Brain microvascular endothelial cell (primary cell): ENCODE measurements at regions not wholly inside any gene's neighbourhood (a gene's known extent, or its start where the extent isn't known, plus 50 kb on each side); places are given as distances from the start of the nearest gene placed in this dataset.

Source experiments
- DNase-seq: peaks from one replicate; pipeline ENCODE4 v3.0.0-alpha.2; 2020
- H3K27ac ChIP-seq: fragments of 250-450 bp; sonication (Bioruptor Pico); 2 replicates; pipeline ENCODE4 v1.5.1; 2020; ENCODE audit warnings: mild to moderate bottlenecking, moderate library complexity
- H3K27me3 ChIP-seq: fragments of 250-450 bp; sonication (Bioruptor Pico); replicated peaks from 2 replicates; pipeline ENCODE4 v1.5.1; 2020; ENCODE audit warnings: mild to moderate bottlenecking
- H3K36me3 ChIP-seq: fragments of 250-450 bp; sonication (Bioruptor Pico); replicated peaks from 2 replicates; pipeline ENCODE4 v1.5.1; 2020; ENCODE audit warnings: mild to moderate bottlenecking
- H3K4me3 ChIP-seq: 2 replicates; pipeline ENCODE4 v1.5.1; 2011; ENCODE audit warnings: low read depth, mild to moderate bottlenecking, control low read depth, low read length, moderate library complexity
- CTCF ChIP-seq: IDR thresholded peaks from 2 replicates; pipeline ENCODE4 v1.5.1; 2011; ENCODE audit warnings: low read depth, mild to moderate bottlenecking, moderate library complexity, low read length, control low read depth, inconsistent platforms; ENCODE audit errors: missing control alignments
- in situ Hi-C: cut with HindIII; loops from 2 replicates; pipeline ENCODE4 v1.10.0; 2017; ENCODE audit warnings: low sequenced_read_pairs, low pct_ligation_motif_present

DNA sequence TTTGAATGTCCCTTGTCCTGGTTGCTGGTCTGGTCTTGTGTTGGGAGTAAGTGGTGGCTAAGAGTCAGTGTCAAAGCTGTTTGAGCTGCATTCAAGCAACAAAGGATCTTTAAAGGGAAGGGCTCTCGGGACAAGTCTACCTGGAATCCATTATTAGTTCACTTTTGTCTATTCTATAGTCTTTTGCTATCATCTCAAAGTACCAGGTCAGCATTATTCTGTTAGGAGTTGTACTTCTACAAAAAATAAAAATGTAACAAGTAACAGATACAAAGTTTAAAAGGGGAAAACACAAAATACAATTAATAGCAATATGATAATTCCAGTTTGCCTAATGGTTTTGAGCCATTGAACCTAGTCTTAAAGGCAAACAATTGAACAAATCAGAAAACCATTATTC lies 317.9 kb downstream of the ZNF516 start:
- no peak for DNase-seq
- in situ Hi-C loops = no loop called here

GRCh38 chr18:76174451-76174850 lies 320.6 kb downstream of the ZNF516 start:
- no peaks in the 10 kb centered on the region for H3K27me3 ChIP-seq
- no peaks in the 10 kb centered on the region for H3K36me3 ChIP-seq
- no peak overlapping the region for H3K4me3 ChIP-seq
- no peak for TF ChIP-seq CTCF
- in situ Hi-C loops = no loop called here
- H3K27ac ChIP-seq = no peak overlapping the region
- no peak for DNase-seq

More for the DNA sequence above, 317.9 kb downstream of the ZNF516 start:
- Histone ChIP-seq H3K27ac (no peak overlapping the region), H3K4me3 (no peak overlapping the region), H3K36me3 (no peaks in the 10 kb centered on the region), H3K27me3 (no peaks in the 10 kb centered on the region)
- no peak for TF ChIP-seq CTCF

DNA sequence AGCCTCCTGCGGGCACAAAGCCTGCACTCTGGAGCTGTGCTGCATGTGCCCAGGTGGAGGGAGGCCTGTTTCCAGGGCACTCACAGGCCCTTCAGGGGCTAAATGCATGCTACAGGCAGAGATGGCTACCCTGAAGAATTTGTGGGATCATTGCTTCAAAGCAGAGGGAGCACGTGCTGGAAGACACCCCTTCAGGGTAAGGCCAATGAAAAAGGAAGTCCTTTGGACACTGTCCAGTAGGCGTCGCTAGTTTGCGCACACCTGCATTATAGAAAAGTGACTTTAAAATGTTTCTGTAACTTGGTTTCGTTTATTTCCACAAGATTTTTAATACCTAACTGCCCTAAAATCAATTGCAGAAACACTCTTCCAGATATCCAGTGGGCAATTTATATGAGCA lies 325.3 kb downstream of the ZNF516 start:
- no peak for TF ChIP-seq CTCF
- Histone ChIP-seq H3K4me3 (no peak overlapping the region), H3K36me3 (no peaks in the 10 kb centered on the region), H3K27me3 (no peaks in the 10 kb centered on the region), H3K27ac (no peak overlapping the region)
- in situ Hi-C loops = no loop called here
- DNase-seq = no peak

- in situ Hi-C loops = no loop called here
- DNase-seq = no peak
- no peaks in the 10 kb centered on the region for H3K27me3 ChIP-seq
- no peak for TF ChIP-seq CTCF
- no peaks in the 10 kb centered on the region for H3K36me3 ChIP-seq
- H3K27ac ChIP-seq = no peak overlapping the region
- H3K4me3 ChIP-seq = no peak overlapping the region
These were observed 327.0 kb downstream of the ZNF516 start for GRCh38 chr18:76167845-76168621.

- TF ChIP-seq CTCF = no peak
- no peak for DNase-seq
- no peaks in the 10 kb centered on the region for H3K27me3 ChIP-seq
- in situ Hi-C loops = no loop called here
- no peak overlapping the region for H3K4me3 ChIP-seq
- H3K27ac ChIP-seq = no peak overlapping the region
- H3K36me3 ChIP-seq = no peaks in the 10 kb centered on the region
These were observed 327.6 kb downstream of the ZNF516 start for GRCh38 chr18:76167410-76167809.

- no peak for DNase-seq
- H3K27ac ChIP-seq = no peak overlapping the region
- no peak overlapping the region for H3K4me3 ChIP-seq
- H3K27me3 ChIP-seq = no peaks in the 10 kb centered on the region
- in situ Hi-C loops = no loop called here
- H3K36me3 ChIP-seq = no peaks in the 10 kb centered on the region
- TF ChIP-seq CTCF = no peak
These were observed 332.2 kb downstream of the ZNF516 start for GRCh38 chr18:76162886-76163285.
